ENCODE measurements at regions not wholly inside any gene's neighbourhood (a gene's known extent, or its start where the extent isn't known, plus 50 kb on each side); places are given as distances from the start of the nearest gene placed in this dataset.

DNA sequence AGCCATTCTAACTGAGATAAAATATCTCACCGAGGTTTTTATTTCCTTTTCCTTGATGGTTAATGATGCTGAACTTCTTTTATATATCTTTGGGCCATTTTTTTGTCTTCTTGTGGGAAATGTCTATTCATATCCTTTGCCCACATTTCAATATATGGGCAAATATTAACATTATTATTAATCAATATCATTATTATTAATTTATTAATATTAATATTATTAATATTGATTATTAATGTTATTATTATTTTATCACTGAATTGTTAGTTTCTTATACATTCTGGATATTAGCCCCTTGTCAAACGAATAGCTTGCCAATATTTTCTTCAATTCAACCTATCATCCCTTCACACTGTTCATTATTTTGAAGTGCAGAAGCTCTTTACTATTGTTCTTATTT is 2203.6 kb downstream of the PCDH9 start:
- Histone ChIP-seq H3K36me3 (no peaks in the 10 kb centered on the region), H3K27me3 (ENCODE audit: insufficient read depth, low read depth, severe bottlenecking) (no peaks in the 10 kb centered on the region), H3K27ac (no peak overlapping the region), H3K9me3 (ENCODE audit: severe bottlenecking) (no peaks in the 10 kb centered on the region), H3K4me3 (ENCODE audit: low read depth, low read length) (no peak overlapping the region)
- TF ChIP-seq, protein P1, sequence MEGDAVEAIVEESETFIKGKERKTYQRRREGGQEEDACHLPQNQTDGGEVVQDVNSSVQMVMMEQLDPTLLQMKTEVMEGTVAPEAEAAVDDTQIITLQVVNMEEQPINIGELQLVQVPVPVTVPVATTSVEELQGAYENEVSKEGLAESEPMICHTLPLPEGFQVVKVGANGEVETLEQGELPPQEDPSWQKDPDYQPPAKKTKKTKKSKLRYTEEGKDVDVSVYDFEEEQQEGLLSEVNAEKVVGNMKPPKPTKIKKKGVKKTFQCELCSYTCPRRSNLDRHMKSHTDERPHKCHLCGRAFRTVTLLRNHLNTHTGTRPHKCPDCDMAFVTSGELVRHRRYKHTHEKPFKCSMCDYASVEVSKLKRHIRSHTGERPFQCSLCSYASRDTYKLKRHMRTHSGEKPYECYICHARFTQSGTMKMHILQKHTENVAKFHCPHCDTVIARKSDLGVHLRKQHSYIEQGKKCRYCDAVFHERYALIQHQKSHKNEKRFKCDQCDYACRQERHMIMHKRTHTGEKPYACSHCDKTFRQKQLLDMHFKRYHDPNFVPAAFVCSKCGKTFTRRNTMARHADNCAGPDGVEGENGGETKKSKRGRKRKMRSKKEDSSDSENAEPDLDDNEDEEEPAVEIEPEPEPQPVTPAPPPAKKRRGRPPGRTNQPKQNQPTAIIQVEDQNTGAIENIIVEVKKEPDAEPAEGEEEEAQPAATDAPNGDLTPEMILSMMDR (IDR thresholded peaks at IDR 0.05; ENCODE audit: low read depth, low read length), result no peak
- DNase-seq, result no peak

DNA sequence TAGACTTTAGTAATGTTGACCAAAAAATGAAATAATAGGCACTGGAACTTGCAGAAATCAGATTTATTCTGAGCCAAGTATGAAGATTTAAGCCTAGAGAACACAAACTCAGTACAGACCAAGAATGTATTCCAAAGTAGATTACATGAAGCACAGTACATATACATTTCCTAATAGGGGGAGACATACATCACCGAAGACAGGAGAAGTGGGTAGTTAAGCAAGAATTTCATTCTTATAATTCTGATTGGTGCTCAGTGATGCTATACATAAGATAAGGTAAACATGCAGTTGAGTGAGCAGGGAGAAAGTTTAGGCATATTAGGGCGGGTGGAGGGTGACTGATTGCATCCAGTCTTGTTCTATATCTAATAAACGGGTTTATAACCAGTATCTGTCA is 2218.8 kb downstream of the PCDH9 start:
- H3K27me3 ChIP-seq (ENCODE audit: insufficient read depth, low read depth, severe bottlenecking), result no peaks in the 10 kb centered on the region
- no peak for DNase-seq
- no peak overlapping the region for H3K27ac ChIP-seq
- H3K4me3 ChIP-seq (ENCODE audit: low read depth, low read length), result no peak overlapping the region
- no peaks in the 10 kb centered on the region for H3K9me3 ChIP-seq (ENCODE audit: severe bottlenecking)
- TF ChIP-seq, protein P1 (IDR thresholded peaks at IDR 0.05; ENCODE audit: low read depth, low read length), result no peak
- H3K36me3 ChIP-seq, result no peaks in the 10 kb centered on the region

DNA sequence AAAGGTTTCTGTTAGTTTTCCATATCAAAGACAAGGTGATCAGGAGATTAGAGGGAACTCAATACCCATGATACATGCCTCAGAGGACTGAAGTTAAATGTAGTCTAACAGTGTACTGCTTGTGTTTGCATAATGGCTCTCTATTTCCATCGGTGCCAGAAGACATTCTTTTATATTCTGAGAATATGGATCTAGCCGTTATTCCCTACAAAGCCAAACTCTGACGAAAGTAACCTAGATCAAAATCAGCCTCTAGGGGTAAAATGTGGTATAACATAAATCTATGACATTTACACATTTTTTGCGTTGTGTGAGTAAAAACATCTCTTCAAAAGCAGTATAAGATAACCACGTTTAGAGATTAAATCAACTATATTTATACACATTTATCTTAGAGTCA is 2232.7 kb downstream of the PCDH9 start:
- no peaks in the 10 kb centered on the region for H3K9me3 ChIP-seq (ENCODE audit: severe bottlenecking)
- H3K36me3 ChIP-seq, result no peaks in the 10 kb centered on the region
- no peak overlapping the region for H3K27ac ChIP-seq
- TF ChIP-seq, protein P1 (IDR thresholded peaks at IDR 0.05; ENCODE audit: low read depth, low read length), result no peak
- H3K27me3 ChIP-seq (ENCODE audit: insufficient read depth, low read depth, severe bottlenecking), result no peaks in the 10 kb centered on the region
- H3K4me3 ChIP-seq (ENCODE audit: low read depth, low read length), result no peak overlapping the region
- DNase-seq, result no peak

DNA sequence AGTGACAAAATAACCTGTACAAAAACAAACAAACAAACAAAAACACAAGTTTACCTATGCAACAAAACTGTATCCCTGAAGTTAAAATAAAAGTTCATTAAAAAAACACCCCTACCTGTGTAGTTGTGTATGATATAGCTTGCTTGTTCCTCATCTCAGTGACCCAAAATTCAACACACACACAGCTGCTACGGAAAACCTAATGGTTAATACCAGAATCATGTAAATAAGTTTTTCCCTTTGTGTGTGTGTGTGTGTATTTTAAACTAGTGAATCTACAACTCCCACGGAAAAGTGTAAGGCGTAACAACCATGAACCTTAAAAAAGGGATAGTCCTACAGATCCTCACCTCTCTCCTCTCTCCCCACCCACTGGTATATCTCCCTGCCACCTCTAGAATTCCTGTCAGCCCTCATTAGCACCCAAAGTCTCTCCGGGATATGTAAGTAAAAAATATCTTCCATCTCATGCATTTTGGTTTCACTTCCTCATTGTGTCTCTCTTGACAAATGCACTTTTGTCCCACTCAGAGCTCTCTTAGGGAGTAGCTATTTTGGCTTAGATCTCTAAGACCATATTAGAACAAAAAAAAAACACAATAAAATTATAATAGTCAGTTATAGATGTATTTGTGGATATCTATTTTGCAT is 2236.5 kb downstream of the PCDH9 start:
- no peak for DNase-seq
- TF ChIP-seq, protein P1 (IDR thresholded peaks at IDR 0.05; ENCODE audit: low read depth, low read length), result no peak
- H3K36me3 ChIP-seq, result no peaks in the 10 kb centered on the region

DNA sequence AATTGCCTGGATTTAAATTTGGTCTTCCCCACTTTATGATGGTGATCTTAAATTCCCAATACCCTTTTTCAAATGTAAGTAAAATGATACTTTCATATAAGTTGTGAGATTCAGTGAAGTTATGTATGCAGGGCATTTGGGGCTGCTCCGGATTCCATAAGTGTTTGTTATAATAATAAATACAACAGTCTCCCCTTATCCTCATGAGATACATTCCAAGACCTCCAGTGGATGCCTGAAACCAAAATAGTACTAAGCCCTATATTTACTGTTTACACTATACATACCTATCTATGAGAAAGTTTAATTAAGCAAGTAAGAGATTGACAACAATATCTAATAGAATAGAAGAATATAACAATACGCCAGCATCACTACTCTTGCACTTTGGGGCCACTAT is 2237.8 kb downstream of the PCDH9 start:
- no peak for DNase-seq
- TF ChIP-seq, protein P1 (IDR thresholded peaks at IDR 0.05; ENCODE audit: low read depth, low read length), result no peak
- Histone ChIP-seq H3K27me3 (ENCODE audit: insufficient read depth, low read depth, severe bottlenecking) (no peaks in the 10 kb centered on the region), H3K27ac (no peak overlapping the region), H3K4me3 (ENCODE audit: low read depth, low read length) (no peak overlapping the region), H3K9me3 (ENCODE audit: severe bottlenecking) (no peaks in the 10 kb centered on the region), H3K36me3 (no peaks in the 10 kb centered on the region)

More for the DNA sequence above, 2236.5 kb downstream of the PCDH9 start:
- H3K9me3 ChIP-seq (ENCODE audit: severe bottlenecking), result no peaks in the 10 kb centered on the region
- no peak overlapping the region for H3K27ac ChIP-seq
- no peaks in the 10 kb centered on the region for H3K27me3 ChIP-seq (ENCODE audit: insufficient read depth, low read depth, severe bottlenecking)
- no peak overlapping the region for H3K4me3 ChIP-seq (ENCODE audit: low read depth, low read length)

DNA sequence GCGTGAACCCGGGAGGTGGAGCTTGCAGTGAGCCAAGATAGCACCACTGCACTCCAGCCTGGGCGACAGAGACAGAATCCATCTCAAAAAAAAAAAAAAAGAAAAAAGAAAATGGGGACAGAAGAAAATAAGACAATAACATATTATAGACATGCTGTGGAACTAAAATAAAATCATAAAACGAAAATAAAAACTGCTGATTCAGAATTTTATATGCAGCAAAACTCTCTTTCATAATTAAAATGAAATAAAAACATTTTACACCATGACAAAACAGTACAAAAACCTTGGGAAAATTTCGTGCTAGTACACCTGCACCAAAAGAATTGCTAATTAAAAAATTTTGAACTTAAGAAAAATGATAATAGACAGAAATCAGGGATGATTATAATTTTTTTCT is 2245.1 kb downstream of the PCDH9 start:
- no peak for DNase-seq
- Histone ChIP-seq H3K9me3 (ENCODE audit: severe bottlenecking) (no peaks in the 10 kb centered on the region), H3K4me3 (ENCODE audit: low read depth, low read length) (no peak overlapping the region), H3K27ac (no peak overlapping the region), H3K36me3 (no peaks in the 10 kb centered on the region), H3K27me3 (ENCODE audit: insufficient read depth, low read depth, severe bottlenecking) (no peaks in the 10 kb centered on the region)
- TF ChIP-seq, protein P1 (IDR thresholded peaks at IDR 0.05; ENCODE audit: low read depth, low read length), result no peak
